ENCODE measurements at regions not wholly inside any gene's neighbourhood (a gene's known extent, or its start where the extent isn't known, plus 50 kb on each side); places are given as distances from the start of the nearest gene placed in this dataset.
"Not testable (repeated sequence)": the region's sequence is repeated elsewhere in the genome, so short reads cannot be mapped to it uniquely, and the experiment has no call there.

DNA sequence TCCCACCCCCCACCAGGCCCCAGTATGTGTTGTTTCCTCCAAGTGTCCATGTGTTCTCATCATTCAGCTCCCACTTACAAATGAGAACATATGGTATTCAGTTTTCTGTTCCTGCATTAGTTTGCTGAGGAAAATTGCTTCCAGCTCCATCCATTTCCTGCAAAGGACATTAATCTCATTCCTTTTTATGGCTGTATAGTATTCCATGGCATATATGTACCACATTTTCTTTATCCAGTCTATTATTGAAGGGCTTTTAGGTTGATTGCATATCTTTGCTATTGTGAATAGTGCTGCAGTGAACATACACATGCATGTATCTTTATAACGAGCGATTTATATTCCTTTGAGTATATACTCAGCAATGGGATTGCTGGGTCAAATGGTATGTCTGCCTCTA is 431.1 kb upstream of the NR5A2 start:
- CTCF ChIA-PET; intact Hi-C loops (cut with micrococcal nuclease; ENCODE audit: unreplicated experiment); H3K79me2 ChIP-seq (ENCODE audit: control insufficient read depth, insufficient read depth, low read length); in situ Hi-C loops (cut with MboI); ATAC-seq; H3K4me1 ChIP-seq (ENCODE audit: control insufficient read depth, insufficient read depth, low read length); H2AFZ ChIP-seq (ENCODE audit: control insufficient read depth, low read depth, low read length); H3K9ac ChIP-seq (ENCODE audit: control insufficient read depth, insufficient read depth, low read length); H3K36me3 ChIP-seq (ENCODE audit: control insufficient read depth in 2 of 2, insufficient read depth in 2 of 2, low read length in 1 of 2); H3K4me2 ChIP-seq (ENCODE audit: control insufficient read depth, insufficient read depth); POLR2A ChIA-PET; FAIRE-seq; RAD21 ChIA-PET (ENCODE audit: unreplicated experiment); BruUV-seq (replicated peaks); DNase-seq (ENCODE audit: low read depth, low spot score); H3K27ac ChIP-seq (ENCODE audit: control insufficient read depth, insufficient read depth); H4K20me1 ChIP-seq (ENCODE audit: control insufficient read depth, insufficient read depth); H3K27me3 ChIP-seq (replicated peaks in 1 of 2; ENCODE audit: control insufficient read depth in 2 of 2, insufficient read depth in 2 of 2, low read length in 1 of 2); H3K4me3 ChIP-seq; H3K9me3 ChIP-seq (replicated peaks; ENCODE audit: control insufficient read depth, insufficient read depth, low read length): not testable (repeated sequence)
- WGBS (ENCODE audit: insufficient coverage, insufficient replicate concordance, low lambda C conversion rate, missing lambda C conversion rate), result 92% methylated on average over 2 of the region's 2 CpGs
- SMC1A ChIA-PET (ENCODE audit: uncharacterized antibody, unreplicated experiment), result interaction anchor here (0.7 kb wide), 1 partner anchor 158 kb away, joined by 3 read pairs; no protein-coding TSS in a partner anchor

DNA sequence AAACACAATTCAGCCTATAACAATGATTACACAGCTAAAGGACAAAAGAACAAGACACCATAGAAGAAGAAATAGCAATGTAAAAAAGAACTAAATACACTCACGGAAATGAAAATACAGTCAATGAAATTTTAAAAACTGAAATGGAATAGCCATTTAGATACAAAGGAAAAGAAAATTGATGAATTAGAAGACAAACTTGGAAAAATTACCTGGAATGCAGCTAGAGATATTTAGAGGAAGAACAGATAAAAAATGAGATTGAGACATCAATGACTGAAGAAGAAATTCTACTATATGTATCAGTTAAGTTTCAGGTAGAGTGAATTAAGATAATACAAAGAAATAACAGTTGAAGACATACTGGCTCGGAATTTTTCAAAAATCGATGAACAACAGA is 430.4 kb upstream of the NR5A2 start:
- Histone ChIP-seq H3K27ac (ENCODE audit: control insufficient read depth, insufficient read depth) (no peak overlapping the region), H3K4me3 (no peak overlapping the region), H3K79me2 (ENCODE audit: control insufficient read depth, insufficient read depth, low read length) (no peaks in the 10 kb centered on the region), H3K9ac (ENCODE audit: control insufficient read depth, insufficient read depth, low read length) (no peak overlapping the region), H3K36me3 (ENCODE audit: control insufficient read depth in 2 of 2, insufficient read depth in 2 of 2, low read length in 1 of 2) (no peaks in the 10 kb centered on the region), H3K9me3 (replicated peaks; ENCODE audit: control insufficient read depth, insufficient read depth, low read length) (no peaks in the 10 kb centered on the region), H3K27me3 (replicated peaks in 1 of 2; ENCODE audit: control insufficient read depth in 2 of 2, insufficient read depth in 2 of 2, low read length in 1 of 2) (no peaks in the 10 kb centered on the region), H3K4me2 (ENCODE audit: control insufficient read depth, insufficient read depth) (no peak overlapping the region), H3K4me1 (ENCODE audit: control insufficient read depth, insufficient read depth, low read length) (no peaks in the 10 kb centered on the region), H4K20me1 (ENCODE audit: control insufficient read depth, insufficient read depth) (no peaks in the 10 kb centered on the region), H2AFZ (ENCODE audit: control insufficient read depth, low read depth, low read length) (no peak overlapping the region)
- 39% methylated on average over 3 of the region's 3 CpGs for WGBS (ENCODE audit: insufficient coverage, insufficient replicate concordance, low lambda C conversion rate, missing lambda C conversion rate)
- intact Hi-C loops (cut with micrococcal nuclease; ENCODE audit: unreplicated experiment), result no loop called here
- ChIA-PET RAD21 (ENCODE audit: unreplicated experiment) (no interaction called here), CTCF (no interaction called here), SMC1A (ENCODE audit: uncharacterized antibody, unreplicated experiment) (interaction anchor here (0.7 kb wide), 1 partner anchor 159 kb away, joined by 3 read pairs; no protein-coding TSS in a partner anchor), POLR2A (no interaction called here)
- FAIRE-seq (no peak), DNase-seq (ENCODE audit: low read depth, low spot score) (no peak), ATAC-seq (no peak)
- TF ChIP-seq, protein P1, sequence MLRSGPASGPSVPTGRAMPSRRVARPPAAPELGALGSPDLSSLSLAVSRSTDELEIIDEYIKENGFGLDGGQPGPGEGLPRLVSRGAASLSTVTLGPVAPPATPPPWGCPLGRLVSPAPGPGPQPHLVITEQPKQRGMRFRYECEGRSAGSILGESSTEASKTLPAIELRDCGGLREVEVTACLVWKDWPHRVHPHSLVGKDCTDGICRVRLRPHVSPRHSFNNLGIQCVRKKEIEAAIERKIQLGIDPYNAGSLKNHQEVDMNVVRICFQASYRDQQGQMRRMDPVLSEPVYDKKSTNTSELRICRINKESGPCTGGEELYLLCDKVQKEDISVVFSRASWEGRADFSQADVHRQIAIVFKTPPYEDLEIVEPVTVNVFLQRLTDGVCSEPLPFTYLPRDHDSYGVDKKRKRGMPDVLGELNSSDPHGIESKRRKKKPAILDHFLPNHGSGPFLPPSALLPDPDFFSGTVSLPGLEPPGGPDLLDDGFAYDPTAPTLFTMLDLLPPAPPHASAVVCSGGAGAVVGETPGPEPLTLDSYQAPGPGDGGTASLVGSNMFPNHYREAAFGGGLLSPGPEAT (IDR thresholded peaks at IDR 0.05; ENCODE audit: low read depth), result no peak
- no peak for TF ChIP-seq LARP7 (IDR thresholded peaks at IDR 0.05)
- TF ChIP-seq ZZZ3 (IDR thresholded peaks at IDR 0.05; ENCODE audit: control insufficient read depth, insufficient read length, low read depth), result no peak
- no peak for TF ChIP-seq SMARCA5 (IDR thresholded peaks at IDR 0.05)
- TF ChIP-seq SP1 (IDR thresholded peaks at IDR 0.05; ENCODE audit: low read depth, low read length), result no peak
- TF ChIP-seq IRF3 (IDR thresholded peaks at IDR 0.05), result no peak
- TF ChIP-seq ZBED1 (IDR thresholded peaks at IDR 0.05; ENCODE audit: borderline replicate concordance), result no peak
- no peak for TF ChIP-seq CBFB (IDR thresholded peaks at IDR 0.05; ENCODE audit: low read depth)
- TF ChIP-seq SMC3 (IDR thresholded peaks at IDR 0.05; ENCODE audit: borderline replicate concordance, low read length), result no peak
- TF ChIP-seq IKZF2 (IDR thresholded peaks at IDR 0.05), result no peak
- TF ChIP-seq SPI1 (IDR thresholded peaks at IDR 0.05; ENCODE audit: borderline replicate concordance, insufficient read depth, low read depth, low read length), result no peak
- no peak for TF ChIP-seq MTA2 (IDR thresholded peaks at IDR 0.05; ENCODE audit: low read depth)
- no peak for TF ChIP-seq EP300 (IDR thresholded peaks at IDR 0.05; ENCODE audit: borderline replicate concordance in 1 of 2, control insufficient read depth in 1 of 2, low read depth in 2 of 2, low read length in 2 of 2)
- no peak for TF ChIP-seq CHD4 (IDR thresholded peaks at IDR 0.05)
- TF ChIP-seq ATF7 (IDR thresholded peaks at IDR 0.05; ENCODE audit: low read depth), result no peak
- no peak for TF ChIP-seq IKZF1 (conservative IDR thresholded peaks at IDR 0.05)
- no peak for TF ChIP-seq RCOR1 (conservative IDR thresholded peaks at IDR 0.05; ENCODE audit: low read depth, low read length)
- TF ChIP-seq CBX5 (IDR thresholded peaks at IDR 0.05; ENCODE audit: low read depth), result no peak
- TF ChIP-seq EZH2 (IDR thresholded peaks at IDR 0.05; ENCODE audit: borderline replicate concordance, control insufficient read depth, low read depth, low read length), result no peak
- in situ Hi-C loops (cut with MboI), result no loop called here
- no TSS peak for BruUV-seq (replicated peaks)
